HG03060 (cell line): ENCODE measurements at regions not wholly inside any gene's neighbourhood (a gene's known extent, or its start where the extent isn't known, plus 50 kb on each side); places are given as distances from the start of the nearest gene placed in this dataset.
"Not testable (repeated sequence)": the region's sequence is repeated elsewhere in the genome, so short reads cannot be mapped to it uniquely, and the experiment has no call there.

Source experiments
- ATAC-seq: cut with Tn5 transposase; IDR thresholded peaks from one replicate; pipeline ENCODE4 v1.9.1; 2021; ENCODE audit warnings: low read depth, moderate number of reproducible peaks; ENCODE audit not compliant: unreplicated experiment

DNA sequence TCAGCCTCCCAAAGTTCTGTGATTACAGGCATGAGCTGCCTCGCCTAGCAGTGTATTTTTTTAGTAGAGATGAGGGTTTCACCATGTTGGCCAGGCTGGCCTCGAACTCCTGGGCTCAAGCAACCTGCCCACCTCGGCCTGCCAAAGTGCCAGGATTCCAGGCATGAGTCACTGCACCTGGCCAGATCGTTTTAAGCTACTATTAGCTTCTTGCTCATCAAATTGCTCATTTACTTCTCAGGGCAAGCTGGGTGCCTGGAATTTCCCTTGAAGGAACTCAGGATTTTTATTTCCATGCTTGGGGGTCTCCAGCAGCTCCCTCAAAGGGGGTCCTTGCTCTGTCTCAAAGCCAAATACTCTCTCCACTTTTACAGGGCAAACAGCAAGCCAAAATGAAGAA, 798.0 kb upstream of the AUTS2 start:
- ATAC-seq = no peak

- no peak for ATAC-seq
Measured at GRCh38 chr7:68805159-68805558, 793.1 kb upstream of the AUTS2 start.

- ATAC-seq = no peak
Measured at GRCh38 chr7:68807666-68808065, 790.6 kb upstream of the AUTS2 start.

DNA sequence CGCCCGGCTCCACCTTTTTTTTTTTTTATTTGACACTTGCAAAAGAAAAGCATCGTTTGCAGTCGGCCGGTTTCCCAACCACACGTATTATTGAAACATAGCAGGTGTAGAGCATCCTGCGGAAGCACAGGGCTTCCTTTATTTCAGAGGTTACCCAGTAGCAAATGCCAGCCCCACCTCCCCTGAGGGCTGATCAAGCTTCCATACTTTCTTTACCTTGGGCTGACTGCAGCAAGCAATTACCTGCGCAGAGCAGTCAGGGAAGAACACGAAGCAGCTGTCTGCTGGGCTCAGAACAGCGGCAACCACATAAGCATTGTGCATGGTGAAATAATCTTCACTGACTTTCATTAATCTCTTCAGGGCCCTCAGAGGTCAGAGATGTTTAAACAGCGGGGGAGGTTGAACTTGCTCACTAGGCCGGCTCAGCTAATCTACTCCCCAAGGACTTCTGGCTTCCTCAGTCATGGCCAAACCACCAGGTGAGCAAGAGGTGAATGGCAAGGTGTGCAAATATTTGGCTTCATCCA, 784.7 kb upstream of the AUTS2 start:
- no peak for ATAC-seq

- no peak for ATAC-seq
Measured at GRCh38 chr7:68816491-68816890, 781.8 kb upstream of the AUTS2 start.

DNA sequence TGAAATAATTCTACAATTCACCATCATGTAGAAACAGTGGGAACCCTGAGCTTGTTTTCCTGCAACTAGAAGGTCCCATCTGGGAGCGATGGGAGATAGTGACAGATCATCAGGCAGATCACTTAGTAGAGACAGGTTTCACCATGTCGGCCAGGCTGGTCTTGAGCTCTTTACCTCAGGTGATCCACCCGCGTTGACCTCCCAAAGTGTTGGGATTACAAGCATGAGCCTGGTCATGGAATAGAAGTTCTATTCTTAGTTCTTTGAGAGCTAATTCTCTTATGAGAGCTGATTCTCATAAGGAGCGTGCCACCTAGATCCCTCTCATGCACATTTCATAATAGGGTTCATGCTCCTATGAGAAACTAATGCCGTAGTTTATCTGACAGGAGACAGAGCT, 778.0 kb upstream of the AUTS2 start:
- ATAC-seq = no peak

- ATAC-seq = no peak
Measured at GRCh38 chr7:68821846-68822245, 776.4 kb upstream of the AUTS2 start.

GRCh38 chr7:68823996-68824780, 774.1 kb upstream of the AUTS2 start:
- no peak for ATAC-seq

DNA sequence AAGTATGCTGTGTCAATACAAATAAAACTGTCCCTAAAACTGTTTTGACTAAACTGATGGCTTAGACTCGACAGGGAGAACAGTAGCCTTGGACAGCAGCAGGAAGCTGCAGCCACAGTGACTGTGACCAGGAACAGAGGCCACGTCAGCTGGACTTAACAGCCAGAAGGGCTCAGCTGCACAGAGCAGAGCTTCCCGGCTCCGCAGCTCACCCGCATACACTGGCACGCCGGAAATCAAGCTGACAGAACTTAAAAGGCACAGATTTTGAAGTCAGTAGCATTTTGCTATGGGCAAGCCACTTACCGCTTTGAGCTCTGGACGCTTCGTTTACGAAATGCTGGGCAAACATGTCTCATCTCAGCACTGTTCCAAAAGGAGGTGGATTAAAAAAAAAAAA, 769.7 kb upstream of the AUTS2 start:
- no peak for ATAC-seq

DNA sequence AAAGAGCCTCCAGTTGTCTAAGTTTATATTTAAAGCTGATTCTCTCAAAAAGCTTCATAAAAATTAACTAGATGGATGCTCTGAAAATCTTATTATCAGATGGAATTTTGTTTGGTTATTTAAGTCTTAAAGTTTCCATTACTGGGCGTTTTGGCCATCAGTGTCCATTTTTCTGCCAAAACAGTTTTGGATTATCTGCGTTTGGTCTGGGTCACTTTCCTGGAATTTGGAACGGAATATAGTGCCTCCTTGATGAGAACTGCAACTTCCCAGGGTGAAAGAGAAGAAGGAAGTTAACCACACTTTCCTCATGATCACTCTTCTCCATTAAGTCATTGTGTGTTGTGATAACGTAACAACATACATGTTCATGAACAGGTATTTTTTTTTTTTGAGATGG, 764.9 kb upstream of the AUTS2 start:
- ATAC-seq = no peak

DNA sequence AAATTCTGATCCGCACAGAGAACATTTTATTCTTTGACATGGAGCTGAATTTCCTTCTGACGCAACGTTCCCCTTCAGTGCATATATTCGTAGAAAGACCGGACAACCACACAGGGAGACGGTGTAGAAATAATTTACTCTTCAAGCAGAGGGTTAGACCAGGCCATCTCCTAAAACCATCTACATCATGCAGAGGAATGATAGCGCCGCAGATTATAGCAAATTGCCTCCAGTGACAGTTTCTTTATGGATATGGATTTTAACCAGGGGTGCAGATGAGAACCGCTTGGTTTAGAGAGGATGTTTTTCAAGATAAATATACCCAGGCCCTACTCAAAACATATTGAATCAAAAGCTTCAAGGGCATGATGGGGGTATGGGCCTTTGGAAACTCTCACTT, 759.3 kb upstream of the AUTS2 start:
- ATAC-seq = no peak

GRCh38 chr7:68840991-68841390, 757.3 kb upstream of the AUTS2 start:
- no peak for ATAC-seq

DNA sequence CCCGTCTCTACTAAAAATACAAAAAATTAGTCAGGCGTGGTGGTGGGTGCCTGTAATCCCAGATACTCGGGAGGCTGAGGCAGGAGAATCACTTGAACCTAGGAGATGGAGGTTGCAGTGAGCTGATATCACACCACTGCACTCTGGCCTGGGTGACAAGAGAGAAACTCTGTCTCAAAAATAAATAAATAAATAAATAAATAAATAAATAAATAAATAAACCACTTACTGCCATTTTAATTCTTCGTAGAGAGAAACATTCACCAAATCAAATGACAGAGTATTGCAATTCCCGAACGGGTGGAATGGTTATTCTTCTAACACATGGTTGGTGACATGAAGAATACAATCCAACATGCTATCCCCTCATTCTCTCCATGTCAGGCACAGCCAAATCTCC, 754.3 kb upstream of the AUTS2 start:
- not testable (repeated sequence) for ATAC-seq

GRCh38 chr7:68846811-68847325, 751.4 kb upstream of the AUTS2 start:
- ATAC-seq = no peak

- ATAC-seq = no peak
Measured at GRCh38 chr7:68853254-68853653, 745.0 kb upstream of the AUTS2 start.

DNA sequence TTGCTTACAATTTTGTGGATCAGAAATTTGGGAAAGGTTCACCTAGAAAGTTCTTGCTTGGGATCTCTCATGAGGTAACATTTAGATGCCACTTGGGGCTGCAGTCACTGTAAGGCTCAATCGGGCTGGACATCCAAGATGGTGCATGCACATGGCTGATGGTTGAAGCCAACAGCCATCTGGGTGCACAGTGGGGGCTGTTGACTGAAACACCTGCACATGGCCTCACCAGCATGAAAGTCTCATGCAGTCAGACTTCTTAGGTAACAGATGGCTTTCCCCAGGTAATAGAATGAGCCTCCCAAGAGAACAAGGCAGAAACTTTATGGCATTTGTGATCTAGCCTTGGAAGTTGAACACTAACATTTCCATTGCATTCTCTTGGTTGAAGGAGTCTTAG, 740.7 kb upstream of the AUTS2 start:
- no peak for ATAC-seq

DNA sequence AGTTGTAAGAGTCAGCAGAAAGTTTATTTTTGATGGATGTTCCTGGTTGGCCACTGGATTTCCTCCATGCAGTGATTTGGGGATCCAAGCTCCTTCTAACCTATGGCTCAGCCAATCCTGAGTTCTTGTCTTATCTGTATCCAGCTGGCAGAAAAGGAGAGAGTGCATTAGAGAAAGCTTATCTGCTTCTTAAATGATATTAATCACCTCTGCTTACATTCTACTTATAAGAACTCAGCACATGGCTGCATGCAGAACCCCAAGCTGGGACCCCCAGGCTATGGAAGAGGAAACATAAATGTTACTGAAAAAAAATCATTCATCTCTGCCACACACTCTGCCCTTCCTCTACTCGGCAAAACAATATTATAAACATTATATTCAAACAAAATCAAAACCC, 739.8 kb upstream of the AUTS2 start:
- no peak for ATAC-seq

DNA sequence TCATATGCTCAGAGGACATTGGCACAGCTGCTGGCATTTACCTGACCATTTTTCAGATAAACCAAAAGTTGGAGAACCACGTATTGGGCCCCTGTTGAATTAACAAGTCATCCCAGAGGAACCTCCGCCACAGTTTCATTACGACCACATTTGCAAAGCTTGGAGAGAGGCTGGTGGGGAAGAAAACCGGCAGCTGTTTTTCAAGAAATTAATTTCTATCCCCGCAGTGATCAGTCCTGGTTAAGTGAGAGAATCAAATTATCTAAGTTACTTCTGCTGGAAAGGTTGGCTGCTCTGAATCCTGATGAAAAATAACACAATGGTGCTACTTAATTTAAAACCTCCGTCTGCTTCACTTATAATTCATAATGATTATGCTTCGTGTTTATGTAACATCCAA, 737.1 kb upstream of the AUTS2 start:
- ATAC-seq = no peak

DNA sequence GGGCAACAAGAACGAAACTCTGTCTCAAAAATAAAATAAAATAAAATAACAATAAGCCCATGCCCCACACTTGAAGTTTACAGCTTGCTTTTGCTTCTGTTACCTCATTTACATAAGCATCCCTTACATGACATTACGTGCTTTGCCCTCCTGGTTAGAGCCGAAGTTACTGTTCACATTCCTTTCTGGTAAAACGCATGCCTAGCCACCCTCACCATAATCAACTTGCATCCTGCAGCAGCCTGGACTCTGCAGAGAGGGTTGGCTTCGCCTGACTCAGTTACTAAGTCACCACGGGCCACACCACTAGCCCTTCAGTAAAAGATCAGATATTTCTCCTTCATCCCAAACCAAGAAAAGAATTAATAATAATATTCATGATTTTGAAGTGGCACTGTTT, 736.0 kb upstream of the AUTS2 start:
- no peak for ATAC-seq

- ATAC-seq = no peak
Measured at GRCh38 chr7:68862736-68863135, 735.5 kb upstream of the AUTS2 start.

GRCh38 chr7:68865351-68866199, 732.7 kb upstream of the AUTS2 start:
- no peak for ATAC-seq

GRCh38 chr7:68866200-68866570, 732.1 kb upstream of the AUTS2 start:
- ATAC-seq = no peak
